ENCODE measurements at regions not wholly inside any gene's neighbourhood (a gene's known extent, or its start where the extent isn't known, plus 50 kb on each side); places are given as distances from the start of the nearest gene placed in this dataset.

DNA sequence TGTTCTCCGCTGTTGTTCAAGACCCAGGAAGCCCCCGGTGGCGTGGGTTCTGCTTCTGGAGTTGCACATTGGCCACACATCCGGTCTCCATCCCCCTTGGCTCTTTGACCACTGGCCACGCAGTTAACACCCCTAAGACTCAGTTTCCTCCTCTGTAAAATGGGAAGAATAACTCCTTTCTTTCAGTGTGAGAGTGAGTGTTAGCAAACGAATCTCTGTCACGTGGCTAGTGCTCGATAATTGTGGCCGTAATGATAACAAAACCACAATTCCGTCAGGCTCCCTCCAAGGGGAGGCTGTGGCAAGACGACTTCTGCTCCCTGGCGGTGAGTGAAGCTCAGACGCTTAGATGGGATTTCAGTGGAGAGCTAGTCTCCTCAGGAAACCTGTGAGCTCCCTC lies 315.2 kb upstream of the B3GAT1 start:
- TF ChIP-seq, protein P1, sequence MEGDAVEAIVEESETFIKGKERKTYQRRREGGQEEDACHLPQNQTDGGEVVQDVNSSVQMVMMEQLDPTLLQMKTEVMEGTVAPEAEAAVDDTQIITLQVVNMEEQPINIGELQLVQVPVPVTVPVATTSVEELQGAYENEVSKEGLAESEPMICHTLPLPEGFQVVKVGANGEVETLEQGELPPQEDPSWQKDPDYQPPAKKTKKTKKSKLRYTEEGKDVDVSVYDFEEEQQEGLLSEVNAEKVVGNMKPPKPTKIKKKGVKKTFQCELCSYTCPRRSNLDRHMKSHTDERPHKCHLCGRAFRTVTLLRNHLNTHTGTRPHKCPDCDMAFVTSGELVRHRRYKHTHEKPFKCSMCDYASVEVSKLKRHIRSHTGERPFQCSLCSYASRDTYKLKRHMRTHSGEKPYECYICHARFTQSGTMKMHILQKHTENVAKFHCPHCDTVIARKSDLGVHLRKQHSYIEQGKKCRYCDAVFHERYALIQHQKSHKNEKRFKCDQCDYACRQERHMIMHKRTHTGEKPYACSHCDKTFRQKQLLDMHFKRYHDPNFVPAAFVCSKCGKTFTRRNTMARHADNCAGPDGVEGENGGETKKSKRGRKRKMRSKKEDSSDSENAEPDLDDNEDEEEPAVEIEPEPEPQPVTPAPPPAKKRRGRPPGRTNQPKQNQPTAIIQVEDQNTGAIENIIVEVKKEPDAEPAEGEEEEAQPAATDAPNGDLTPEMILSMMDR (conservative IDR thresholded peaks at IDR 0.05) = no peak
- TF ChIP-seq EZH2 (IDR thresholded peaks at IDR 0.05; ENCODE audit: low read depth) = no peak
